Heart right ventricle (tissue), 16 donors: ENCODE measurements at regions not wholly inside any gene's neighbourhood (a gene's known extent, or its start where the extent isn't known, plus 50 kb on each side); places are given as distances from the start of the nearest gene placed in this dataset.

Experiments
- ATAC-seq, 8 donors: fragments of 200-7000 bp; cut with Tn5 transposase; one replicate each; pipeline ENCODE4 v1.9.1; 2020; ENCODE audit warnings: mild to moderate bottlenecking in 8 of 8, moderate library complexity in 8 of 8, moderate number of reproducible peaks in 1 of 8
- DNase-seq, 2 donors: peaks; one replicate each; pipeline ENCODE4 v3.0.0-alpha.2; 2020
- H3K27ac ChIP-seq, 10 donors: fragments of 200-600 bp; sonication (generic) in 2 of 10; one replicate each; pipeline versions ENCODE4 v1.5.0 to v1.8.0; 2020 to 2022; ENCODE audit warnings: mild to moderate bottlenecking in 3 of 10
- H3K27me3 ChIP-seq, 7 donors: fragments of 200-600 bp; one replicate each; pipeline ENCODE4 v1.8.0; 2021 to 2022; ENCODE audit warnings: mild to moderate bottlenecking in 2 of 7
- H3K36me3 ChIP-seq, 9 donors: fragments of 200-600 bp; sonication (generic) in 1 of 9; one replicate each; pipeline versions ENCODE4 v1.5.0 to v1.8.0; 2020 to 2022; ENCODE audit warnings: mild to moderate bottlenecking in 2 of 9
- H3K4me1 ChIP-seq, 9 donors: fragments of 200-600 bp; sonication (generic) in 1 of 9; one replicate each; pipeline versions ENCODE4 v1.5.0 to v1.8.0; 2020 to 2022; ENCODE audit warnings: mild to moderate bottlenecking in 4 of 9
- H3K4me3 ChIP-seq, 10 donors: fragments of 200-600 bp; sonication (generic) in 2 of 10; one replicate each; pipeline versions ENCODE4 v1.5.0 to v1.8.0; 2020 to 2022; ENCODE audit warnings: mild to moderate bottlenecking in 7 of 10, moderate library complexity in 2 of 10
- H3K9me3 ChIP-seq, 11 donors: fragments of 200-600 bp in 10 of 11; sonication (generic) in 2 of 11; one replicate each; pipeline versions ENCODE4 v1.5.0 to v1.8.0; 2013 to 2022; ENCODE audit warnings: mild to moderate bottlenecking in 2 of 11, control low read depth in 1 of 11, moderate library complexity in 1 of 11
- WGBS, 2 donors: extraction: QIAGEN DNeasy Blood & Tissue Kit; methylation state at CpG; one replicate each; pipeline ENCODE4 v1.1.7; 2013; ENCODE audit warnings: inconsistent platforms in 1 of 2; 5-methylcytosine and 5-hydroxymethylcytosine counted together
- intact Hi-C, 10 donors: fragments of 100-400 bp; cut with DNase I; formaldehyde crosslinking; loops; one replicate each; pipeline versions ENCODE4 v1.11.1 to v1.14.2; 2022
- TF ChIP-seq, protein P1 (sequence below), 9 donors: fragments of 200-600 bp; sonication (generic) in 2 of 9; IDR thresholded peaks; one replicate each; pipeline versions ENCODE4 v1.5.0 to v1.8.0; 2021 to 2022; ENCODE audit warnings: antibody characterized with exemption in 9 of 9, mild to moderate bottlenecking in 5 of 9, moderate library complexity in 1 of 9
- donor health status: Arrhythmogenic right ventricular cardiomyopathy.
- donor health status: ischemic (EF 13 %, LVEDD 7.1; RV severe dilation, severe dysfunction).
- donor health status: healthy with polysubstance abuse.
- donor health status: DM: no; HTN: yes; CAD: no.
- donor health status: DM: no; HTN: no; CAD: no.
- donor health status: ischemic (EF 25% LVEDD 6.9; RV normal size, moderate dysfunction).
- donor health status: ischemic (EF 25% LVEDD 5.7; RV mildly dilated, moderate dysfunction).
- donor health status: healthy.
- donor health status: DM: yes; HTN: yes; CAD: no.
- donor health status: Ischemic cardiomyopathy.
- donor health status: ischemic (EF 35%, LVEDD 5.7; RV mildly dilated, moderate dysfunction).
- donor health status: nonischemic (EF 11% LVEDD 7.7; RV severe dilation, severe dysfunction).
- donor health status: DM: yes; HTN: yes; CAD: no.
- donor health status: PGD.
- donor health status: ischemic (EF 29% LVEDD 5.4; RV normal size, mild dysfunction).
- donor health status: nonischemic (EF 23%, LVEDD 6.1; RV moderate dilation, normal function).

DNA sequence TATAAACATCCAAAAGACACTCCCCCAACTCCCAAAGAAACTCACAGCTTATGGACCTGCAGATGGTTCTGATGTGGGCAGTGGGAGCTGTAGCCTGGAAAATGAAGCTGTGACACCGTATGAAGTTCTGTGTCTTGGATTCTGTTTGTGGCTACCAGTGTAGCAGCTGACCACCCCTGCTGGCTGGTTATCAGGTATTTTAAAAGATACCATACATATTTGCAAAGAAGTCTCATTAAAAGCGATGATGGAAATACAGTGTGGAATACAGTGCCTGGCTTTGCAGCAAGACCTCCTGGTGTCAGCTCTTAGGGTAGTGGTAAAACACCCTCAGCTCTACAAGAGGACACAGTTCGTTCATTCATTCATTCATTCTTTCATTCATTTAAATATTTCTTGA, 194.3 kb upstream of the PRKCQ start:
- Histone ChIP-seq H3K9me3 (peaks cover 0 to 13% (median 0%) of the 10 kb centered on the region in 11 donors), H3K4me1 (no peaks in the 10 kb centered on the region), H3K4me3 (no peak overlapping the region), H3K36me3 (no peaks in the 10 kb centered on the region), H3K27ac (no peak overlapping the region), H3K27me3 (peaks cover 0 to 25% (median 10%) of the 10 kb centered on the region in 7 donors)
- TF ChIP-seq, protein P1, sequence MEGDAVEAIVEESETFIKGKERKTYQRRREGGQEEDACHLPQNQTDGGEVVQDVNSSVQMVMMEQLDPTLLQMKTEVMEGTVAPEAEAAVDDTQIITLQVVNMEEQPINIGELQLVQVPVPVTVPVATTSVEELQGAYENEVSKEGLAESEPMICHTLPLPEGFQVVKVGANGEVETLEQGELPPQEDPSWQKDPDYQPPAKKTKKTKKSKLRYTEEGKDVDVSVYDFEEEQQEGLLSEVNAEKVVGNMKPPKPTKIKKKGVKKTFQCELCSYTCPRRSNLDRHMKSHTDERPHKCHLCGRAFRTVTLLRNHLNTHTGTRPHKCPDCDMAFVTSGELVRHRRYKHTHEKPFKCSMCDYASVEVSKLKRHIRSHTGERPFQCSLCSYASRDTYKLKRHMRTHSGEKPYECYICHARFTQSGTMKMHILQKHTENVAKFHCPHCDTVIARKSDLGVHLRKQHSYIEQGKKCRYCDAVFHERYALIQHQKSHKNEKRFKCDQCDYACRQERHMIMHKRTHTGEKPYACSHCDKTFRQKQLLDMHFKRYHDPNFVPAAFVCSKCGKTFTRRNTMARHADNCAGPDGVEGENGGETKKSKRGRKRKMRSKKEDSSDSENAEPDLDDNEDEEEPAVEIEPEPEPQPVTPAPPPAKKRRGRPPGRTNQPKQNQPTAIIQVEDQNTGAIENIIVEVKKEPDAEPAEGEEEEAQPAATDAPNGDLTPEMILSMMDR (IDR thresholded peaks at IDR 0.05): no peak
- intact Hi-C loops: no loop called here
- ATAC-seq (no peak), DNase-seq (no peak)
- WGBS, 2 donors: 53 to 62% methylated on average over 3 of the region's 3 CpGs

DNA sequence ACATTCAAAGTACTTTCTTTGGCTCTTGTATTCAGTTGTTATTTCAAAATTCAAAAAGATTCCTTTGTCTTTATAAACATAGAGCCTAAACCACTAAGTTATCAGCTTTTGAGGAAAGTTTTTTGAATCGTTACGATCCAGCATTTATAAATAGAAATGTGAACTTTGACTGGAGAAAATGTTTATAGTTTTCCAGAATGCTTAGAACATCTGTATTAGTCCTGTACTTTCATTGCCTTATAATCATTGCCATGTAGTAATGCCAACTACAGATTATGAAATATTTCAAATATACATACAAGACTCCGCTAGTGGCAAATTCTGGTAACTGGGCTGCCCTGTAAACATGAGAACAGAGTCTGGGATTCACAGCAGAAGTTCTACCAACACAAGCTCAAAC, 191.3 kb upstream of the PRKCQ start:
- H3K27me3 ChIP-seq: peaks cover 0 to 14% (median 2%) of the 10 kb centered on the region in 7 donors
- intact Hi-C loops: no loop called here
- H3K4me3 ChIP-seq: no peak overlapping the region
- H3K27ac ChIP-seq: no peak overlapping the region
- no peak for DNase-seq
- ATAC-seq: no peak
- H3K36me3 ChIP-seq: no peaks in the 10 kb centered on the region
- TF ChIP-seq, protein P1 (IDR thresholded peaks at IDR 0.05): no peak
- 72% methylated on average over 3 of the region's 3 CpGs for WGBS, 2 donors
- H3K4me1 ChIP-seq: no peaks in the 10 kb centered on the region
- peaks cover 0 to 13% (median 0%) of the 10 kb centered on the region in 11 donors for H3K9me3 ChIP-seq

DNA sequence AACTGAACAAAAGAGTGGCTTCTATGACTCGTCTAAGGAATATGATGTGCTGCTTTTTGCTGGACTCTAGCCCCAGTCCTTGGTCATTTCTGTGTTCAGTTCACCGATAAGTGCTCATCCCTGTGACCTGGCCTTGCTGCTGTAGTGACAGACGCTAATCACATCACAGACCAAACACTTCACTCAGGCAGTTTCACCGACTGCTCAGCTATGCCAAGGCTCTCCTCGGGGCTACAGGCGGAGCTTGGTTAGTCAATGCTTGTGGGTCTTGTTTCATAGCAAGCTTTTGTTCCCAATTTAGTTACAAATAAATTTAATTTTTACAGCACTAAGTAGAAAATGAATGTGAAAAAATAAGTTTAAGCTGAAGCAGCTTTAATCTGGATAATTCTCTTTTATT, 190.8 kb upstream of the PRKCQ start:
- no peak overlapping the region for H3K4me3 ChIP-seq
- WGBS, 2 donors: 49 to 52% methylated on average over 6 of the region's 6 CpGs
- no peak for DNase-seq
- H3K36me3 ChIP-seq: no peaks in the 10 kb centered on the region
- no peak for ATAC-seq
- H3K4me1 ChIP-seq: no peaks in the 10 kb centered on the region
- no peak overlapping the region for H3K27ac ChIP-seq
- H3K27me3 ChIP-seq: peaks cover 0 to 12% (median 0%) of the 10 kb centered on the region in 7 donors
- intact Hi-C loops: no loop called here
- TF ChIP-seq, protein P1 (IDR thresholded peaks at IDR 0.05): no peak
- peaks cover 0 to 13% (median 0%) of the 10 kb centered on the region in 11 donors for H3K9me3 ChIP-seq

DNA sequence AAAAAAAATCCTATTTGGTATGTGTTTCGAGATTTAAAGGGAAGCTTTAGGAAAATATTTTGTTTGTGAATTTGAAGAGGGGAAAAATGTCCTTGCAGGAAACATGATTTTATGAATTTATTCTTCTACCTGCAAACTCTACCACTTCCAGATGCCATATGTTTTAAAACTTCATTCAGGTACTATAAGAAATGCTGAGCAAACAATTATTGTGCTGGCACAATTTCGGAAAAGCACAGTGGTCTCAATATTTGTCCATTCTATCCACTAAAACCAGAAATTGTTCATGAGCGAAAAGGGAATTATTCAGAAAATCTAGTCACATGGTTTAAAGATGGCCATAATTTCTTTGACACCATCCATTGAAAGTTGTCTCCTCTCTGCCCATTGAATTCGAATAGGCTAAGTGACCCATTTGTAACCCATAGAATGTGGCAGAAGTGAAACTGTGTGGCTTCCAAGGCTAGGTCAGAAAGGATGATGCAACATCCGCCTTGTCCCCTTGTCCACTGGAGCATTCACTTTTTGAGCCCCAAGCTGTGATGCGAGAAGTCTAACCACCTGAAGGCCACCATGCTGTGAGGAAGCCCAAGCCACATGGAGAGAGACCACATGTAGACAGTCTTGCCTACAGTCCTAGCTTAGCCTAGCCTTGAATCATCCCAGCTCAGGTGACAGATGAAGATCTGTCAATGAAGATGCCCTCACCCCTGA, 189.8 kb upstream of the PRKCQ start:
- DNase-seq (no peak), ATAC-seq (no peak)
- no peaks in the 10 kb centered on the region for H3K36me3 ChIP-seq
- H3K9me3 ChIP-seq: peaks cover 0 to 13% (median 0%) of the 10 kb centered on the region in 11 donors
- H3K4me1 ChIP-seq: no peaks in the 10 kb centered on the region
- TF ChIP-seq, protein P1 (IDR thresholded peaks at IDR 0.05): no peak
- intact Hi-C loops: no loop called here
- WGBS, 2 donors: 89 to 91% methylated on average over 6 of the region's 6 CpGs
- peaks cover 0 to 3% (median 0%) of the 10 kb centered on the region in 7 donors for H3K27me3 ChIP-seq
- H3K4me3 ChIP-seq: no peak overlapping the region
- H3K27ac ChIP-seq: no peak overlapping the region
